HG02571 (cell line): ENCODE measurements at regions not wholly inside any gene's neighbourhood (a gene's known extent, or its start where the extent isn't known, plus 50 kb on each side); places are given as distances from the start of the nearest gene placed in this dataset.

Experiments used
- ATAC-seq: cut with Tn5 transposase; IDR thresholded peaks from one replicate; pipeline ENCODE4 v1.9.1; 2021; ENCODE audit warnings: mild to moderate bottlenecking, moderate library complexity; ENCODE audit not compliant: unreplicated experiment

DNA sequence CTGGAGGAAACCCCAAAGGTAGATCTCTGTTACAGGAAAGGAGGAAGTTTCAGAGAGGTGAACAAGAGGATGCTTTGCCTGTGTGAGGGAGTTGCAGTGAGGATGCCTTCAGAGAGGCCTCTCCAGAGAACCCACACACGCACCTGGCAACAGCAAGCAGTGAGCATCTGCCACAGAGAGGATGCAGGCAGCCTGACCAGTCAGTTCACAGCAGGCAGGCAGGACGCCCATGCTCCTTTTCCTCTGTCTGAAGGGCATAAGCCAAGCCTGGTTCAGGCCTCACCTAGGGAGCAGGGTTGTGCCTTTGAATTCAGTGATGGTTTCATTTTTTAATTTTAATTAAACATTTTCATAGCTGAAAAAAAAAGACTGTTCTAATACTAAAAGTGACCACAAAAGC, 346.0 kb upstream of the MARCKS start:
- no peak for ATAC-seq

- no peak for ATAC-seq
These were observed 344.6 kb upstream of the MARCKS start for GRCh38 chr6:113512576-113512975.

DNA sequence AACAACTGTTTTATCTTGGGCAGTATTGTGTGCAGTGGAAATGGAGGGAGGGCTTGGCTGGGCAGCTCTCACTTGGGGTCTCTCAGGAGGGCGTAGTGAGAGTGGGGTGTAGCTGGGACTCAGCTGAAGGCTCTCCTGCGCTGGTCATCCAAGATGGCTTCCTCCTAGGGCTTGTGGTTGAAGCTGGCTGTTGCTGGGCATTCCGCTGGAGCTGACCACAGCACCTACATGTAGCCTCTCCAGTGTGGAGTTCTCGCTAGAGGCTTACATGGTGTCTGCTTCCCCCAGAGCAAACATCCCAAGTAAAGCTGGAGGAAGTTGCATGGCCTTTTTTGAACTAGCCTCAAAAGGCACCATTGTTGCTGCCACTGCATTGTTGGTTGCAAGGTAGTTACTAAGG, 344.1 kb upstream of the MARCKS start:
- no peak for ATAC-seq

DNA sequence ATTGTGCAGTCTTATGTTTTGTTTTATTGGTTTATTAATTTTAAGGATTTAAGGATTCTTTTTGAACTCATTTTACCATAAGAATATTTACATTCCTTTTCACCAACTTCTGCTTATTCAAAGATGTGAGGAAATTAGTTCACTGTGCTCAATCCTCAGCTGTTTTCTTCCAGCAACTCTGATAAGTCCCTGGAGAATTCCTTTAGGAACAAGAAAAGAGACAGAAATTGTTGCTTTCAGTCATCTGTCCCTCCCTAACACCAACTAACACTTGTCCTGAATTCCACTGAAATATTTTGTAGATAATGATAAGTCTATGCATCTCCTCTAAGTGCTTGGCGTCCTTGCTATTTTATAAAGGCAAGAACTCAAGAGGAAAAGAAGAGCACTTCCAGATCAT, 334.8 kb upstream of the MARCKS start:
- ATAC-seq = no peak

GRCh38 chr6:113524826-113525225, 332.3 kb upstream of the MARCKS start:
- ATAC-seq = no peak

DNA sequence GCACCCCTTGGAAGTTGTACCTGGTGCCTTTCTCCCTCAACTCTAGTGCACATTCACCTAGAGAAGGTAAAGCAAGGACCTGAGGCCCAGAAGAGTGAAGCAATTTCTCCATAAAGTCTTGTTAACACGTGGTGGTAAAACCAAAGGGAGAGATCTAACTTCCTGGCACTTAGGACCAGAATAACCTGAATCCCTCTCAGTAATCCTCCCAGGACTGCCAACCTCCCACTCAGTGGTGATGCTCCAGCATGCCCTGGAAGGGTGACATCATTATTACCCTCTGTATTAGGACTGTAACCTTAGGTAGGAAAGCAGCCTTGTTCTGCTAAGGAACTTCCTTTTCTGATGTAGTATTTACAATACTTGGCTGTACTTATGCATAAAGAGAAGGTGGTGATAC, 330.6 kb upstream of the MARCKS start:
- ATAC-seq = no peak

DNA sequence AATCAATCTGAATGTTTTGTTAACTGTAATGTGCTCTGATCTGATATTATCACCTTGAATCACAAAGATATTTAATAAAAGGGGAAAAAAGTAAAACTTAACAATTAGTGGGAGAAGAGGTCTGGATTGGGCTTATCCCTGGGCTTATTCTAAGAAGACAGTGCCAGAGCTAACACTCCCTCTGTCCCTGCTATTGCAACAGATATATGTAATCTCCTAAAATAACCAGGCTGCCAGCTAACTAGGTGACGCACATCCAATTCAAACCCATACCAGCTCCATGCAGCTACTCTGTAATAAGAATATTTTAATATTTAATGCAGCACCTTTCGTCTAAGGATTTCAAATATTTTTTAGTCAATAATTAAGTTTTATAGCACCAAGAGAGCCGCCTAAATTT, 330.1 kb upstream of the MARCKS start:
- ATAC-seq = no peak

GRCh38 chr6:113528111-113528510, 329.0 kb upstream of the MARCKS start:
- ATAC-seq = no peak

GRCh38 chr6:113529196-113529595, 327.9 kb upstream of the MARCKS start:
- ATAC-seq = no peak

DNA sequence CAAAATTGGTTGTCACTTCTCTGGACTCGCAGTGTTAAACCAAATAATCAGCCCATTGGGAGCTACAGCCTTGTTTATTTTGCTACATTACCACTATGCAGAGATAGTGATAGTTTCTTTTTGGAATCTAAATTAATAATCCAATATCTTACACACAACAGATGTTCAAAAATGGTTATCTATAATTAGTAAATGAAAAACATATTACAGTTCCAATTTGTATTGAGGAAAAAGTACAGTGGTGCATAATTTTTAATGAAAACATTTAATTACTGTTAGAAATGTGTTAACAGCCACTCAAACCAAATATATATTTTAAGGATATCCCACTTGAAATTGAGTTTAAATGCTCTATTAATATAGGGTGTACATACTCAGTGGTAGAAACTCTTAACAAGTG, 327.3 kb upstream of the MARCKS start:
- no peak for ATAC-seq

- ATAC-seq = no peak
These were observed 326.4 kb upstream of the MARCKS start for GRCh38 chr6:113530769-113531168.

- ATAC-seq = no peak
These were observed 317.9 kb upstream of the MARCKS start for GRCh38 chr6:113539202-113539601.

GRCh38 chr6:113539623-113540022, 317.5 kb upstream of the MARCKS start:
- no peak for ATAC-seq

GRCh38 chr6:113540466-113540865, 316.7 kb upstream of the MARCKS start:
- ATAC-seq = no peak

GRCh38 chr6:113551168-113551567, 306.0 kb upstream of the MARCKS start:
- ATAC-seq = no peak

DNA sequence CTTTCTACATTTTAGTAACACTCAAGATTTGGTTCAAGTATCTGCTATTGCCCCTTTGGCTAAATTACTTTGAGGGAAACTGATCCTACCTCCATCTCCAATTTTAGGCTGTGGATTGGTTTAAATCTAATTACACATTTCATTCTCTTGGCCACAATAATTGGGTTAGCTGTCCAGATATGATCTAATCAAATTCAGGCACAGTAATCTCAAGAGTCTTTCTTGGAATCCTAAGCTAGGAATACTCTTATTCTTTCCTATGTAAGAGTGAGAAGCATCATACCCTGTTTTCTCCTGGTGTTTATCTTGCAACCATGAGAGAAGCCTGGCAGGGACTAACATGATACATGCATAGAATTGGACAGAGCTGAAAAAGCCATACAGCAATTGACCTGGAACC, 300.4 kb upstream of the MARCKS start:
- no peak for ATAC-seq

DNA sequence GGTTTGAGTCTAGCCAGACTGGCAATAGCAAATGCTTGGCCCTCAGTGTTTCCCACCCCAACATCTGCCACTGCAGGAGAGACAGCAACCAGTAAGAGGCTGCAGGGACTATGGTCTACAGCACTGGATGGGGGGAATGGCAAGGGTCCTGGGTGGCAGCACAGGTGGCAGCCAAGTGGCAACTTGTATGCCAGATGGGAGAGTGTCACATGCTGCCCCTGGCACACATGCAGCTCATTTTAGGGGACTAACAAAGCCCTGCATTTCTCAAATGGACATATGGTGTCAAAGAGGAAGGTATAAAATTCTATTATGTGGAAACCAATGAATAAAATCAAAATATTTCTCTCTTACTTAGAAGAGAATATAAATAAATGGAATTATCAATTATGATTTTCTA, 298.7 kb upstream of the MARCKS start:
- ATAC-seq = no peak

- no peak for ATAC-seq
These were observed 298.2 kb upstream of the MARCKS start for GRCh38 chr6:113558966-113559365.

GRCh38 chr6:113560376-113560775, 296.8 kb upstream of the MARCKS start:
- no peak for ATAC-seq

DNA sequence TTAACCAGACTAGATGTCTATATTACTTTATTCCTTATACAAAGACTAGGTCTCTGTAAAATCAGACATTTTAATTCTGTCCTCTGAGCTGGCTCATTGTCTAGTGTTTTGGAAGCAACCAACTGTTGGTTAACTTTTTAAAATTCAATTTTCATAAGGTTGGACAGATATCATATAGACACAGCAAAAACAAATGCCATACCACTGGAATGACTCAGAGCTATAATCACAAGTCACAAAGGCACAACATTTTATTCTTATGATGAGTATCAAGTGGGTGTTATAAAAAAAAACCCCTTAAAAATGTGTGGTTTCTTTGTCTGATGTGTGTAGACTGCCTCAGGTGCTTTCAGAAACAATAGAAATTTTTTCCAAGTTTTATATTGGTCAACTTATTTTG, 296.2 kb upstream of the MARCKS start:
- no peak for ATAC-seq

DNA sequence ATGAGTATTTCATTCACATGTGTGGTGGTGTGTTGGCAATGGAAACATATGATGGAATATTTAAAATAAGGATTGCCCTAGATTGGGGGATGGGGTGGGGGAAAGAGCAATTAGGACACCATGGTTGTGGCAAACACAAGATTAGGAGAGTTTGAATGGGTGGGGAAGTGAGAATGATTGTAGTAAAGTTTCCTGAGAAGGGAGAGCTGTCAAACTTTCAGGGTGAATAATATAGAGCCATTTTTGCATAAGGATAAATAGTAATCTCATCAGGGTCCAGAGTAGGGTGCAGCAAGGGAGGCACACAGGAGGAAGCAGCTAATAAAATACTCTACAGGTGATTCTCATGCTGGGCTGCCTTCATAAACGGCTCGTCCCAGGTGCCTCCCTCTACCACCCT, 294.9 kb upstream of the MARCKS start:
- no peak for ATAC-seq

DNA sequence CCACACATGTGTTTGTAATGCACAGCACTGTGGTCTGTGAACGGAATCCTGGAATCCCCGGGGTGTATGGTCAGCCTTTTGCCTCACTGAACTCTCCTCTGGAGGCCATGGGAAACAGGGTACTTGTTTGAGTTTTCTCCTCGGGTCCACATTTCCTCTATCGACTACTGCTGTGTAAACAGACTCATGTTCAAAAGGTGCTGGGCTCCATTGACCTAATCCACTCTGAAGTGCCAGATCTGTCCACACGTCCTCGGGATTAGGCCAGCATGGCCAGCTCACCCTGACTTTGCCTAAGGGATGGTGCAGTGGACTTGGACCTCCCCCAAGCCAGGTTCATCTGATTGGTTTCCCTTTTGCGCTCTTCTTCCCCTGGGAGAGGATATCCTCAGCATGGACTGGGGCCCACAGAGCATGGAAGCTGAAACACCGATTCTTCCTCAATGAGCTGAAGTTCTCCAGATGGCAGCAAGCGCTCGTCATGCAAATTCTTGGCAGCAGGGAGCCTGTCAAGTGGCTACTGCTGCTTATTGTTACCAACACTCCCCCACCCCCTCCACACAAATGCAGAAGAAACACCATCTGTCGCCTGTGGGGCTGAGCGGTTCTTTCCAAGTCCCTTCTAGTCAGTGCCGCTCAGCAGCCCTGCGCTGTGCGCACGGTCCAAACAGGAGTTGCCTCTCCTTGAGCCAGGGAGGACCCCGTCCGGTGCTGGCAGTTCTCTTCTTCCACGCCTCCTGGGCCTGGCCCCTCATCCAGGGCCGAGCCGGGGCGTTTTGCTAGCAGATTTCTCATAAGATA, 292.6 kb upstream of the MARCKS start:
- peak; percentile 80 for ATAC-seq

- no peak for ATAC-seq
These were observed 291.8 kb upstream of the MARCKS start for GRCh38 chr6:113565306-113565705.
